CD14-positive monocyte (primary cell): ENCODE measurements at regions not wholly inside any gene's neighbourhood (a gene's known extent, or its start where the extent isn't known, plus 50 kb on each side); places are given as distances from the start of the nearest gene placed in this dataset.

Experiments used
- DNase-seq, 3 donors: peaks; one replicate each; pipeline ENCODE4 v3.0.0-alpha.2; 2011 to 2022
- H2AFZ ChIP-seq: 2 replicates; pipeline ENCODE4 v1.6.0; 2012; ENCODE audit warnings: mild to moderate bottlenecking, low read depth, low read length, inconsistent platforms; ENCODE audit not compliant: insufficient read depth, poor library complexity, severe bottlenecking
- H3K27ac ChIP-seq, 2 donors: 1 replicate in 1 of 2; 2 replicates in 1 of 2; pipeline ENCODE4 v1.5.1; 2012 to 2013; ENCODE audit warnings: low read length in 2 of 2, control low read depth in 1 of 2, inconsistent platforms in 1 of 2, low read depth in 1 of 2, mild to moderate bottlenecking in 1 of 2
- H3K27me3 ChIP-seq, 2 donors: one replicate each; pipeline versions ENCODE4 v1.6.0 to v1.6.1; 2011 to 2013; ENCODE audit warnings: low read length in 2 of 2; ENCODE audit not compliant: control insufficient read depth in 2 of 2, insufficient read depth in 2 of 2
- H3K36me3 ChIP-seq, 2 donors: replicated peaks in 1 of 2; 1 replicate in 1 of 2; 2 replicates in 1 of 2; pipeline versions ENCODE4 v1.5.1 to v1.6.1; 2012 to 2013; ENCODE audit warnings: low read length in 2 of 2, control low read depth in 1 of 2, inconsistent platforms in 1 of 2, mild to moderate bottlenecking in 1 of 2; ENCODE audit not compliant: insufficient read depth in 2 of 2, control insufficient read depth in 1 of 2
- H3K4me1 ChIP-seq, 2 donors: 1 replicate in 1 of 2; 2 replicates in 1 of 2; pipeline versions ENCODE4 v1.5.1 to v1.6.1; 2012 to 2013; ENCODE audit warnings: low read length in 2 of 2, control low read depth in 1 of 2, inconsistent platforms in 1 of 2, mild to moderate bottlenecking in 1 of 2, moderate library complexity in 1 of 2; ENCODE audit not compliant: insufficient read depth in 2 of 2, control insufficient read depth in 1 of 2
- H3K4me2 ChIP-seq: replicated peaks from 2 replicates; pipeline ENCODE3; 2012; ENCODE audit warnings: low read length, moderate library complexity, mild to moderate bottlenecking; ENCODE audit not compliant: poor library complexity, severe bottlenecking; ENCODE audit errors: extremely low read depth
- H3K4me3 ChIP-seq, 3 experiments: fragments of 200-600 bp in 1 of 3; sonication (generic) in 1 of 3; replicated peaks in 1 of 3; 1 replicate in 2 of 3; 2 replicates in 1 of 3; pipeline ENCODE4 v1.5.1; 2011 to 2013; ENCODE audit warnings: low read length in 3 of 3, mild to moderate bottlenecking in 3 of 3, control low read depth in 2 of 3, low read depth in 2 of 3, inconsistent platforms in 1 of 3, moderate library complexity in 1 of 3
- H3K79me2 ChIP-seq: 2 replicates; pipeline ENCODE4 v1.6.0; 2012; ENCODE audit warnings: mild to moderate bottlenecking, control low read depth, inconsistent platforms, low read length, moderate library complexity; ENCODE audit not compliant: insufficient read depth
- H3K9ac ChIP-seq: 2 replicates; pipeline ENCODE4 v1.6.0; 2017; ENCODE audit warnings: low read length, mild to moderate bottlenecking; ENCODE audit not compliant: insufficient read depth, poor library complexity, severe bottlenecking
- H3K9me3 ChIP-seq, 2 donors: replicated peaks in 1 of 2; 1 replicate in 1 of 2; 2 replicates in 1 of 2; pipeline versions ENCODE4 v1.5.1 to v1.6.1; 2012 to 2013; ENCODE audit warnings: low read length in 2 of 2, control low read depth in 1 of 2; ENCODE audit not compliant: control insufficient read depth in 1 of 2, insufficient read depth in 1 of 2
- H4K20me1 ChIP-seq: 2 replicates; pipeline ENCODE4 v1.6.0; 2012; ENCODE audit warnings: mild to moderate bottlenecking, low read length, control low read depth, moderate library complexity; ENCODE audit not compliant: insufficient read depth
- H3K27ac Mint-ChIP-seq, 7 donors: one replicate each; pipeline ENCODE4 v1.8.0; 2020; ENCODE audit warnings: mild to moderate bottlenecking in 7 of 7, mixed read lengths in 7 of 7, moderate library complexity in 6 of 7, inconsistent platforms in 2 of 7
- H3K27me3 Mint-ChIP-seq, 3 donors: one replicate each; pipeline ENCODE4 v1.8.0; 2021 to 2022; ENCODE audit warnings: low read depth in 3 of 3, mild to moderate bottlenecking in 3 of 3, mixed read lengths in 3 of 3, moderate library complexity in 3 of 3, inconsistent platforms in 1 of 3
- H3K36me3 Mint-ChIP-seq, 2 donors: one replicate each; pipeline ENCODE4 v1.8.0; 2020; ENCODE audit warnings: mixed read lengths in 2 of 2, inconsistent platforms in 1 of 2, mild to moderate bottlenecking in 1 of 2
- H3K4me1 Mint-ChIP-seq: one replicate; pipeline ENCODE4 v1.8.0; 2020; ENCODE audit warnings: mild to moderate bottlenecking, mixed read lengths
- H3K4me3 Mint-ChIP-seq, 2 donors: one replicate each; pipeline ENCODE4 v1.8.0; 2020; ENCODE audit warnings: mild to moderate bottlenecking in 2 of 2, mixed read lengths in 2 of 2, moderate library complexity in 1 of 2
- H3K9me3 Mint-ChIP-seq, 7 donors: one replicate each; pipeline ENCODE4 v1.8.0; 2020 to 2022; ENCODE audit warnings: mixed read lengths in 7 of 7, mild to moderate bottlenecking in 6 of 7, moderate library complexity in 6 of 7, inconsistent platforms in 2 of 7
- WGBS: methylation state at CpG from one replicate; pipeline ENCODE4 v1.1.5; 2013; ENCODE audit warnings: missing lambda C conversion rate; ENCODE audit not compliant: insufficient coverage; 5-methylcytosine and 5-hydroxymethylcytosine counted together
- intact Hi-C, 2 donors: fragments of 100-400 bp; cut with micrococcal nuclease; formaldehyde crosslinking; loops; one replicate each; pipeline versions ENCODE4 v1.15.0 to v1.15.1; 2023
- TF ChIP-seq, protein P1 (sequence below): fragments of 200-600 bp; IDR thresholded peaks from one replicate; pipeline ENCODE4 v1.8.0; 2022; ENCODE audit warnings: antibody characterized with exemption, mild to moderate bottlenecking

DNA sequence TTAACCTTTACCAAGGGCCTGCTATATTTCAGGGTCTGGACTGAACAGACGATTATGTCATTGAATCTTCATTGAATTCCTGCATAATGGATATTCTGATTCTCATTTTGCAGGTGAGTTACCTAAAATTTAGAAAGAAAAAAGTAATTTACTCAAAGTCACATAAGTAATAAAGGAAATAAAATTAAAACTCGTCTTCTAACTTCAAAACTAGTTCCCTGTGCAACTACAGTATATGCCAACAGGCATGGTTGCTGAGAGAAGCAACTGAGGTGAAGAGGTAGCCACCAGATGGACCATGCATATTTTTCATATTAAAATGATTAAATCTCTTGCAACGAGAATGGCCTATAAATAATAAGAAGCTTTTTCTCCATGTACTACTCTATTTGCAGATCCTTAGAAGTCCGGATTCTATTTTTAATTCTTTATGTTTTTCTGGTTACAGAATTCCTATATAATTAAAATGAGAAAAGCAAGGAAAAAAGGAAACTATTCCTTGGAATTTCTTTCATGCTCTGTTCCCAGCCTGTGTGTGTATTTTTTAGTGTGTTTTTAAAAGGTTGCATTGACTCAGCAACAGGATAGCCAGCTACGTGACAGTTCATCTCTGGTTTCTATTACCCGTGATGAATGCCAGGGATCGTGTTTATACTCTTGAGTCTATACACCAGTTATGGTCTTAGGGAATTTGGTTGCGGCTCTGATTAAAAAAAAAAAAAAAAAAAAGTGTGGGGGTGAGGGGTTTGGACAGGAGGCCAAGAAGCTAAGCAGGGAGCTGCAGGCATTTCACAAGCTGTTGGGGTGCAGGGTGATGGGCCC, 186.8 kb downstream of the ETS1 start:
- TF ChIP-seq, protein P1, sequence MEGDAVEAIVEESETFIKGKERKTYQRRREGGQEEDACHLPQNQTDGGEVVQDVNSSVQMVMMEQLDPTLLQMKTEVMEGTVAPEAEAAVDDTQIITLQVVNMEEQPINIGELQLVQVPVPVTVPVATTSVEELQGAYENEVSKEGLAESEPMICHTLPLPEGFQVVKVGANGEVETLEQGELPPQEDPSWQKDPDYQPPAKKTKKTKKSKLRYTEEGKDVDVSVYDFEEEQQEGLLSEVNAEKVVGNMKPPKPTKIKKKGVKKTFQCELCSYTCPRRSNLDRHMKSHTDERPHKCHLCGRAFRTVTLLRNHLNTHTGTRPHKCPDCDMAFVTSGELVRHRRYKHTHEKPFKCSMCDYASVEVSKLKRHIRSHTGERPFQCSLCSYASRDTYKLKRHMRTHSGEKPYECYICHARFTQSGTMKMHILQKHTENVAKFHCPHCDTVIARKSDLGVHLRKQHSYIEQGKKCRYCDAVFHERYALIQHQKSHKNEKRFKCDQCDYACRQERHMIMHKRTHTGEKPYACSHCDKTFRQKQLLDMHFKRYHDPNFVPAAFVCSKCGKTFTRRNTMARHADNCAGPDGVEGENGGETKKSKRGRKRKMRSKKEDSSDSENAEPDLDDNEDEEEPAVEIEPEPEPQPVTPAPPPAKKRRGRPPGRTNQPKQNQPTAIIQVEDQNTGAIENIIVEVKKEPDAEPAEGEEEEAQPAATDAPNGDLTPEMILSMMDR, result no peak
- H3K4me3 ChIP-seq, result no peak overlapping the region
- Mint-ChIP-seq H3K27me3 (peaks cover 1 to 3% (median 3%) of the 10 kb centered on the region in 3 donors), H3K27ac (peak overlapping the region in 1 of 7 donors; percentile 10), H3K4me3 (no peak overlapping the region), H3K4me1 (peaks cover 22% of the 10 kb centered on the region), H3K9me3 (peaks cover 0 to 2% (median 0%) of the 10 kb centered on the region in 7 donors), H3K36me3 (no peaks in the 10 kb centered on the region)
- H3K27me3 ChIP-seq, result no peaks in the 10 kb centered on the region
- no peak overlapping the region for H3K9ac ChIP-seq
- no peaks in the 10 kb centered on the region for H4K20me1 ChIP-seq
- H3K4me2 ChIP-seq, result no peak overlapping the region
- no peak overlapping the region for H3K27ac ChIP-seq
- intact Hi-C loops, result no loop called here
- H2AFZ ChIP-seq, result no peak overlapping the region
- DNase-seq, result no peak
- no peaks in the 10 kb centered on the region for H3K9me3 ChIP-seq
- no peaks in the 10 kb centered on the region for H3K79me2 ChIP-seq
- H3K4me1 ChIP-seq, result peaks cover 9 to 19% of the 10 kb centered on the region in 2 donors
- whole genome bisulfite sequencing, result 100% methylated on average over 3 of the region's 8 CpGs
- no peaks in the 10 kb centered on the region for H3K36me3 ChIP-seq

DNA sequence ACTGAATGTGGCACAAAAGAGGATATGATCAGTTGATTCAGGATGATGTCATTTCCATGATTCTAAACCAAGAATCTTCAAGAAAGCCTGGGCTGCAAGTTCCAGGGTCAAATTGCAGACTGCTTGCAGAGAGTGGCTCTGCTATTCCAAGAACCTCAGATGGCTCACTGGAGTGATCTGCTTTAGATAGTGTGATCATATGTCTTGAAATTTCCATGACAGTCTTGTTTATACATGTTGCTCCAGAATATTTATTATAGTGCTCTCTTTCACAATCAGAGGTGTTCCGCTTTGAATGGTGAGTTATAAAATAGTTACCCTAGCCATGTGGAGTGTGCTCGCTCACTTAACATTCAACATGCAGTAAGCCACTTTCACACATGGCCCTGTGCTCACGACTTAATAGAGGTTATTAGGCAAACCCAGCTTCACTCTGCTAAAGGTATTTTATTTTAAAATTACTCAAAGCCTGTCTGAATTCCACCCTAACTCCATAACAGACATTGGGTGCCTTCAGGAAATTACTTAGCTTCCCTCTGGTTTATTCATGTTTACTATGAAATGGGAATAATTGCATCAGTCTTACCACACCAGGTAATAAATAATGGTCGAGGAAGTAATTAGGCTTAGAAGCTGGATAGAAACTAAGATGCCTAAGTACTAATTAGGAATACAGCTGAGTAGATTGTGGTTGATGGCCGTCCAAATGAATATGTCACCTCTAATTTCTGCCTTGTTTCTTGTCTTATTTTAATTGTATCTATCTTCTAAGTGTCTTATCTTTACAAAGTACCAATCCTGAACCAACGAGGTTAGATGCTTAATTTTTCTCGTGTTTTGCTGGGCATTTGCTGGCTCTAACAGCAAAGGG, 187.9 kb downstream of the ETS1 start:
- Histone ChIP-seq H3K27me3 (no peaks in the 10 kb centered on the region), H3K4me1 (peaks cover 9 to 19% of the 10 kb centered on the region in 2 donors), H3K27ac (peak overlapping the region in 1 of 2 donors; percentile 15), H3K79me2 (no peaks in the 10 kb centered on the region), H3K9me3 (no peaks in the 10 kb centered on the region), H3K4me3 (no peak overlapping the region), H3K4me2 (peak overlapping the region; percentile 6), H3K9ac (no peak overlapping the region), H2AFZ (no peak overlapping the region), H4K20me1 (no peaks in the 10 kb centered on the region), H3K36me3 (no peaks in the 10 kb centered on the region)
- Mint-ChIP-seq H3K27ac (no peak overlapping the region), H3K36me3 (no peaks in the 10 kb centered on the region), H3K27me3 (peaks cover 1 to 3% (median 3%) of the 10 kb centered on the region in 3 donors), H3K4me3 (no peak overlapping the region), H3K4me1 (peaks cover 20% of the 10 kb centered on the region), H3K9me3 (peaks cover 0 to 2% (median 0%) of the 10 kb centered on the region in 7 donors)
- intact Hi-C loops, result no loop called here
- TF ChIP-seq, protein P1, result no peak
- 80% methylated on average over 1 of the region's 7 CpGs for WGBS
- DNase-seq, result peak; percentile 20 to 46 (median 39)
